Ovary (tissue), 3 donors: ENCODE measurements at regions not wholly inside any gene's neighbourhood (a gene's known extent, or its start where the extent isn't known, plus 50 kb on each side); places are given as distances from the start of the nearest gene placed in this dataset.

Experiments
- CTCF ChIP-seq, 3 donors: fragments of 450-650 bp in 2 of 3; fragments of 200-600 bp in 1 of 3; IDR thresholded peaks; one replicate each; pipeline versions ENCODE4 v1.5.1 to v1.8.0; 2016 to 2022; ENCODE audit warnings: antibody characterized with exemption in 3 of 3, mild to moderate bottlenecking in 1 of 3
- EP300 ChIP-seq: sonication (generic); formaldehyde crosslinking; IDR thresholded peaks from one replicate; pipeline ENCODE4 v1.6.1; 2017; ENCODE audit warnings: antibody characterized with exemption
- POLR2A ChIP-seq: fragments of 450-650 bp; IDR thresholded peaks from one replicate; pipeline ENCODE4 v1.6.1; 2017; ENCODE audit warnings: antibody characterized with exemption, mild to moderate bottlenecking, moderate library complexity
- donor health status: DM: no; HTN: no; CAD: no.

DNA sequence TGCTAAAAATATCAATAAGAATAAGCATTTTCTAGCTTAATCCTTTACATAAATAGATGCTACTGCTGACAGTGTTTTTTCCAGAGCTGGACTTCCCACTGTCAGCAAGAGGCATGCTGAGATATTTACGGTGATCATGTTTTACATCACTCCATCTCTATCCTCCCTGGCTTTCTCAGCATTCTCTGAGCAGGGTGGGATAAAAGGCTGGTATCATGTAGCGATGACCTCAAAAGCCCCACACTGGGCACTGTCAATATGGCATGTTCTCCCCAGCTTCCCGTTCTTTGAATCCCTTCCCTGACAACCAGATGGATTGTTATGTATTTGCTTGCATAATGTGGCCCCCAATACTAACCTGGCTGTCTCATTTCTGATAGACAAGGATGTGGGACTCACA lies 83.2 kb upstream of the EPHA4 start:
- TF ChIP-seq CTCF (IDR thresholded peaks at IDR 0.05) (no peak), POLR2A (no peak), EP300 (no peak)
